Stomach (tissue), 4 donors: ENCODE measurements at regions not wholly inside any gene's neighbourhood (a gene's known extent, or its start where the extent isn't known, plus 50 kb on each side); places are given as distances from the start of the nearest gene placed in this dataset.

ENCODE experiments used
- EP300 ChIP-seq: sonication (generic); formaldehyde crosslinking; IDR thresholded peaks from one replicate; pipeline ENCODE4 v1.6.1; 2017; ENCODE audit warnings: antibody characterized with exemption
- POLR2AphosphoS5 ChIP-seq, 3 donors: sonication (generic); formaldehyde crosslinking; IDR thresholded peaks; one replicate each; pipeline ENCODE4 v1.6.1; 2016; ENCODE audit warnings: antibody characterized with exemption in 3 of 3
- TF ChIP-seq, protein P1 (sequence below), 7 experiments: fragments of 450-650 bp in 4 of 7; fragments of 200-600 bp in 3 of 7; sonication (generic) in 3 of 7; IDR thresholded peaks; one replicate each; pipeline ENCODE4 v1.5.1; 2016 to 2019; ENCODE audit warnings: antibody characterized with exemption in 7 of 7, control low read depth in 2 of 7, mild to moderate bottlenecking in 1 of 7

GRCh38 chr15:94834494-94834893 is 603.1 kb downstream of the MCTP2 start:
- TF ChIP-seq, protein P1, sequence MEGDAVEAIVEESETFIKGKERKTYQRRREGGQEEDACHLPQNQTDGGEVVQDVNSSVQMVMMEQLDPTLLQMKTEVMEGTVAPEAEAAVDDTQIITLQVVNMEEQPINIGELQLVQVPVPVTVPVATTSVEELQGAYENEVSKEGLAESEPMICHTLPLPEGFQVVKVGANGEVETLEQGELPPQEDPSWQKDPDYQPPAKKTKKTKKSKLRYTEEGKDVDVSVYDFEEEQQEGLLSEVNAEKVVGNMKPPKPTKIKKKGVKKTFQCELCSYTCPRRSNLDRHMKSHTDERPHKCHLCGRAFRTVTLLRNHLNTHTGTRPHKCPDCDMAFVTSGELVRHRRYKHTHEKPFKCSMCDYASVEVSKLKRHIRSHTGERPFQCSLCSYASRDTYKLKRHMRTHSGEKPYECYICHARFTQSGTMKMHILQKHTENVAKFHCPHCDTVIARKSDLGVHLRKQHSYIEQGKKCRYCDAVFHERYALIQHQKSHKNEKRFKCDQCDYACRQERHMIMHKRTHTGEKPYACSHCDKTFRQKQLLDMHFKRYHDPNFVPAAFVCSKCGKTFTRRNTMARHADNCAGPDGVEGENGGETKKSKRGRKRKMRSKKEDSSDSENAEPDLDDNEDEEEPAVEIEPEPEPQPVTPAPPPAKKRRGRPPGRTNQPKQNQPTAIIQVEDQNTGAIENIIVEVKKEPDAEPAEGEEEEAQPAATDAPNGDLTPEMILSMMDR (IDR thresholded peaks at IDR 0.05), result no peak
- TF ChIP-seq POLR2AphosphoS5 (IDR thresholded peaks at IDR 0.05) (no peak), EP300 (no peak)
